Thyroid gland (tissue), 4 donors: ENCODE measurements at regions not wholly inside any gene's neighbourhood (a gene's known extent, or its start where the extent isn't known, plus 50 kb on each side); places are given as distances from the start of the nearest gene placed in this dataset.

ENCODE experiments used
- POLR2A ChIP-seq, 2 donors: fragments of 450-650 bp; IDR thresholded peaks; one replicate each; pipeline ENCODE4 v1.6.1; 2017; ENCODE audit warnings: antibody characterized with exemption in 2 of 2, mild to moderate bottlenecking in 2 of 2, moderate library complexity in 1 of 2
- TF ChIP-seq, protein P1 (sequence below), 6 experiments: fragments of 200-600 bp in 3 of 6; fragments of 450-650 bp in 3 of 6; sonication (generic) in 3 of 6; IDR thresholded peaks; one replicate each; pipeline ENCODE4 v1.5.1; 2016 to 2019; ENCODE audit warnings: antibody characterized with exemption in 6 of 6, mild to moderate bottlenecking in 2 of 6, inconsistent platforms in 1 of 6, moderate library complexity in 1 of 6

DNA sequence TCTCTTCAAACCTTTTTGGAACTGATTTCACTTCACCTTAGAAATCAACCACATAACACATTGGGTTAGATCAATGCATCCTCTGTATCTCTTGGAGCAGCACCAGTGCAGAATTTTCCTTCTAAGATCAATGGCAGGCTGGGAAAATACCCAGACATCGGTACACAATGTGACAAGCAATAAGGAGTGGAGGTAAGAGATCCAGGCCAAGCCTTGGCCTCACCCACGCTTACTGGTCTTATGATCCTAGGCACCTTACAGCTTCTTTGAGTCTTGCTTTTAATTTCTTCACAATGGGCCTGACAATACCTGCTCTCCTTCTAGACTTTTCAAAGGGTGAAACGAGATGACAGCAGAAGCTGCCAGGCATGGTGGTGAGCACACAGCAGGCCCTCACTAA, 232.0 kb downstream of the LACC1 start:
- TF ChIP-seq, protein P1, sequence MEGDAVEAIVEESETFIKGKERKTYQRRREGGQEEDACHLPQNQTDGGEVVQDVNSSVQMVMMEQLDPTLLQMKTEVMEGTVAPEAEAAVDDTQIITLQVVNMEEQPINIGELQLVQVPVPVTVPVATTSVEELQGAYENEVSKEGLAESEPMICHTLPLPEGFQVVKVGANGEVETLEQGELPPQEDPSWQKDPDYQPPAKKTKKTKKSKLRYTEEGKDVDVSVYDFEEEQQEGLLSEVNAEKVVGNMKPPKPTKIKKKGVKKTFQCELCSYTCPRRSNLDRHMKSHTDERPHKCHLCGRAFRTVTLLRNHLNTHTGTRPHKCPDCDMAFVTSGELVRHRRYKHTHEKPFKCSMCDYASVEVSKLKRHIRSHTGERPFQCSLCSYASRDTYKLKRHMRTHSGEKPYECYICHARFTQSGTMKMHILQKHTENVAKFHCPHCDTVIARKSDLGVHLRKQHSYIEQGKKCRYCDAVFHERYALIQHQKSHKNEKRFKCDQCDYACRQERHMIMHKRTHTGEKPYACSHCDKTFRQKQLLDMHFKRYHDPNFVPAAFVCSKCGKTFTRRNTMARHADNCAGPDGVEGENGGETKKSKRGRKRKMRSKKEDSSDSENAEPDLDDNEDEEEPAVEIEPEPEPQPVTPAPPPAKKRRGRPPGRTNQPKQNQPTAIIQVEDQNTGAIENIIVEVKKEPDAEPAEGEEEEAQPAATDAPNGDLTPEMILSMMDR (IDR thresholded peaks at IDR 0.05), result no peak
- no peak for TF ChIP-seq POLR2A (IDR thresholded peaks at IDR 0.05)
